D721Med (cell line): ENCODE measurements at regions not wholly inside any gene's neighbourhood (a gene's known extent, or its start where the extent isn't known, plus 50 kb on each side); places are given as distances from the start of the nearest gene placed in this dataset.

ENCODE experiments used
- DNase-seq: peaks from one replicate; pipeline ENCODE4 v3.0.0; 2011; ENCODE audit warnings: low spot score; ENCODE audit not compliant: insufficient read length
- FAIRE-seq: peaks from 2 replicates; lab custom pipeline; 2011; peaks lifted over from hg19 to GRCh38; lab: Jason Lieb, UNC
- CTCF ChIP-seq: IDR thresholded peaks from 2 replicates; pipeline ENCODE4 v1.5.1; 2012; ENCODE audit warnings: mild to moderate bottlenecking, control low read depth; ENCODE audit not compliant: insufficient read depth; ENCODE audit errors: missing control alignments

- FAIRE-seq (no peak), DNase-seq (no peak)
- no peak for TF ChIP-seq CTCF
These were observed 233.8 kb downstream of the GADD45G start for GRCh38 chr9:89838621-89839020.

- DNase-seq (no peak), FAIRE-seq (no peak)
- TF ChIP-seq CTCF: no peak
These were observed 234.6 kb downstream of the GADD45G start for GRCh38 chr9:89839449-89839848.

- FAIRE-seq (no peak), DNase-seq (no peak)
These were observed 235.1 kb downstream of the GADD45G start for GRCh38 chr9:89839952-89840351.

GRCh38 chr9:89841456-89841855 is 236.6 kb downstream of the GADD45G start:
- no peak for DNase-seq
- TF ChIP-seq CTCF: no peak
- FAIRE-seq: no peak

More at GRCh38 chr9:89839952-89840351, 235.1 kb downstream of the GADD45G start:
- no peak for TF ChIP-seq CTCF

- no peak for DNase-seq
- TF ChIP-seq CTCF: no peak
- FAIRE-seq: no peak
These were observed 237.5 kb downstream of the GADD45G start for GRCh38 chr9:89842267-89842768.

GRCh38 chr9:89843074-89843473 is 238.3 kb downstream of the GADD45G start:
- no peak for TF ChIP-seq CTCF
- no peak for FAIRE-seq
- DNase-seq: no peak

GRCh38 chr9:89843591-89843990 is 238.8 kb downstream of the GADD45G start:
- no peak for DNase-seq
- no peak for TF ChIP-seq CTCF
- no peak for FAIRE-seq
